GM18499 (cell line): ENCODE measurements at regions not wholly inside any gene's neighbourhood (a gene's known extent, or its start where the extent isn't known, plus 50 kb on each side); places are given as distances from the start of the nearest gene placed in this dataset.

Source experiments
- ATAC-seq: cut with Tn5 transposase; IDR thresholded peaks from one replicate; pipeline ENCODE4 v1.9.1; 2021; ENCODE audit warnings: moderate number of reproducible peaks; ENCODE audit not compliant: insufficient read depth, unreplicated experiment

DNA sequence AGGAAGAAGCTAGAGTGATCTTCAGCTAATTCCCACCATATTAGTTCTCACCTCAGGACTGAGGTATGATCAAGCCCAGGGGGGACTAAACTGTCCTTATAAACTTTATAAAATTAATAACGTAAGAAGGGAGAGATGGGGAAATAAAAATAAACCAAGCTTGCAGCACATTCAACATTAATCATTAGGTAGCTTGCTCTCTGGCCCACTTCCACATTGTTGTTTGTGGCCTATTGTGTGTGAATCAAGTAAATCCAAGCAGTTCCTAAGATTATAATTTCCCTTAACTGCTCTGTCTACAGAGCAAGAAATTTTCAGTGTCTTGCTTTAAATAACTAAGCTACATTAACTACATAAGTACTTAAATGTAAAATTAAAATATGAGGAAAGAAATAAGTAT, 131.3 kb upstream of the ABCA1 start:
- ATAC-seq, result no peak

DNA sequence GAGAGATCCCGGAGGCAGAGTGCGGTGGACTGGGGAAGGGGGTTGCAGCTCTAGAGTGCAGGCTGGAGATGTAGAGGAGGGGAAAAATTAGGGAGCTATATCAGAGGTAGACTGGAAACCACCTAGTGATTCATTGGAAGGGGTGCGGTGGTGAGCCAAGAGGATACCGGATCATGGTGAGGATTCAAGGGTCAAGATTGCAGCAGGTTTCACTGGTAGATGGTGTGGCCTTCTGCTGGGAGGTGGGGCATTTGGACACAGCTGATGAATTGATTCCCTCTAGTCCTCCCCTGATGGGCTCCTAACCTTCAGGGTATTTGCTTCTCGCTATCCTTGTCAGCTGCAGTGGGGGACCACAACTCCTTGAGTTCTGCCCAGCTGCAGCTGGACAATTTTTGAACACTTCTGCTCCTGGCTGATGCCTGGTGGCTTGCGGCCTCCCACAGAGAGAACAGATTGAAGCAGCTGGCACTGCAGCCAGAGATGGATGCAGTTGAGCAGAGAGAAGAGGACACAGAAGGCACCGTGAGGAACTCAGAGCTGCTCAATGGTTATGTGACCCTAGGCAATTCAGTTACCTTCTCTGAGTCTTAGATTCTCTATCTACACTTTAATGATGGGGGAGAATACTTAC, 134.4 kb upstream of the ABCA1 start:
- no peak for ATAC-seq

GRCh38 chr9:105064248-105065097, 136.5 kb upstream of the ABCA1 start:
- no peak for ATAC-seq

DNA sequence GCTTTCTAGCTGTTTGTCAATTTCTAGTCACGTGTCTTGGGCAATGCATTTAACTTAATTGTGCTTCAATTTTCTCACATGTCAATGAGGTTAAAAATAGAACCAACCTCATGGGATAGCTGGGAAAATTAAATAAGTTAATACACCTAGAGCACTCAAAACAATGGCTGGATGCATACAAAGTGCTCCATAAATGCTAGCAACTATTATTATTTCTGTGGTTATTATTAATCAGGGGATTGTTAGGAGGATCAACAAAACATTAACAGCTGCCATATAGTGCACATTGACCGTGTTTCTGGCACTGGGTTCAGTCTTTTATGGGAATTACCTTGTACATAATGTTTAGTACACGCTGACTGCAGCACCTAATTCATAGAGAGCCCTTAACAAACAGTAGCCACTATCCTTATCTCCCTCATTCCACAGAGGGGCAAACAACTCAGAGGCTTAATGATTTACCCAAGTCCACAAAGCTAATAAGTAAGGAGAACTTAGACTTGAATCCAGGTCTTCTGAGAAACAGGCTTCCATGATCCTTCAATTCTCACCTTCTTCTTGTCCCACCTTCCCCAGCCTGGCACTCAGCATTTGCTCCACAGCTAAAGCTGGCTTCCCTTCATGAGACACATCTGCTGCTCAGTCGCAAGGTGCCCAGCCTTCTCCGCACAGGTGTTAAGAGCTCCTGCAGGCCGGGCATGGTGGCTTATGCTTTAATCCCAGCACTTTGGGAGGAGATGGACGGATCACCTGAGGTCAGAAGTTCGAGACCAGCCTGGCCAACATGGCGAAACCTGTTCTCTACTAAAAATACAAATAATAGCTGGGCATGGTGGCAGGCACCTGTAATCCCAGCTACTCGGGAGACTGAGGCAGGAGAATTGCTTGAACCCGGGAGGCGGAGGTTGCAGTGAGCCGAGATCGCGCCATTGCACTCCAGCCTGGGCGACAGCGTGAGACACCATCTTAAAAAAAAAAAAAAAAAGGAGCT, 137.4 kb upstream of the ABCA1 start:
- no peak for ATAC-seq

- no peak for ATAC-seq
Measured at GRCh38 chr9:105066275-105066865, 138.4 kb upstream of the ABCA1 start.

DNA sequence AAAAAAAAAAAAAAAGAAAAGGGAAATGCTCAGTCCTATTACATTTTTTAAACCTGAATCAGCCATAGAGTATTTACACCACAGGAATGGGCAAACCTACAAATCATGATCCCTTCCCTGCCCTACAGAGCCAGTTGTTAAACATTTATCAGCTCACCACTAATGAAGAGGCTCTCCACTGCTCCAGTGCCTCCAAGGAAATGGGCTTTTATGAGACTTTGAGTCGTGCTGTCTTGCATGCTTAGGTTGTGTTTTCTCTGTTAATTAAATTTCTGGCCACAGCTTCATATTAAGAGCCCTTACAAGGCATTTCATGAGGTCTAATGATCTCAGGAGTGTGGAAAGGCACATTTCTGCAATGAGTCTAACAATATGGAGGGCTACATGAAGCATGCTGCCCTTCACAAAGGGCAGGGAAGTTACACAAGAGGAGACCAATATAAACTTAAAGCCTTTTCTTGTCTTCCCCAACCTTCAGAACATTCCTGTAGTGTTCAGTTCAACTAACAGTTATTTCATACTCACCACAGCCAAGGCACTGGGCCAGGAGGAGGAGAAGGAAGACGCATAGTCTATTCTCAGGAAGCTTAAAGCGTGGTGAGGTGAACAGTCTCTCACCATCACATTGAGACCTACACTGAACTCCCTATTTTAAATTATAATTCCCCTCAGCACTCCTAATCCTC, 140.1 kb upstream of the ABCA1 start:
- no peak for ATAC-seq

DNA sequence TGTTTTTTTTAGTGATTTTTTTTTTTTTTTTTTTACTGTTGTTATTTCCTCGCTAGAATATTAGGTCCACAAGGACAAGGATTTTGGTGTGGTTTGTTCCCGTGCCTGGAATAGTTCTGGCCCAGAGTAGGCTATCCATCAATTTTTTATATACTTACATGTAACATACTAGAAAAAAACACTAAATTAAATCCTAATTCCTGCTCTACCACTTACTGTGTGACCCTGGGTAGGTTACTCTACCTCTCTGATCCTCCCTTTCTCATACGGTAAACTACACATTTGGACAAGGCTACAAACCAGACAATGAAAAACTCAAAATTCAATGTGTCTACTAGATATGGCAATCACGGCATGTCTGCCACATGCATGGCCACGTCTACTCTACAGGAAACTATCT, 141.3 kb upstream of the ABCA1 start:
- no peak for ATAC-seq

DNA sequence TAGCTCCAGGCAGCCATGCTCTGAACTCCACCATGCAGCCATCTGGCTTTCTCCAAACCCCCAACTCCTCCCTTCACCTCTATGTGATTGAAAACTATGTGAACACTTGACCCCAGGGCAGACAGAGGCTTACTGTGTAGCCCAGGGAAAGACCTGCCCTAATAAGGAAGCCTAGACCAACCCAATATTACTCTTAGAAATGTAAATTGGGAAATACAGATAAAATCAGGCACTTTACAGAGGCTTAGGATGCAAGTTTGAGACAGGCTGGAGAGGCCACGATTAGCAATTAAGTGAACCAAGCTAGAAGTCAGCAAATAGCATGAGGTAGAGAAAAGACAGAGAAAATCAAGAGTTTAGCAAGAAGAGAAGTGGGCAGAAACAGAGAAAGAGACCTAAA, 141.7 kb upstream of the ABCA1 start:
- ATAC-seq, result no peak

DNA sequence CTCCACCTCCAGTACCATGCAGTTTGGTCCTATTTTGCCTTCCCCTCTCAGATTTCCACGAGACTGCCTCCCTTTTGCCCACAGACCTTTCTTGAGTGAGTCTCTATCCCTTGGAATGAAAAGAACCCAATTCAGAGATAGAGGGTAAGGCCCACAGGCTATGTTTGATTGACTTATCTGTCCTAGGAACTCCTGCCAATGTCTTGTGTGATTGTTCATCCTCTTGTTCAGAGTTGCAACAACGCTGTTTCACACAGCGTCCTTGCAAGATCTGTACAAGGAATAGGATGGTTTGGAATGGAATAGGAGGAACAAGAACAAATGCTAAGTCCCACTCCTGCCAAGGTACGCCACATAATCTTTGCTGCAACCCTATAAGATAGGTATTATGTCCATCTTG, 142.2 kb upstream of the ABCA1 start:
- ATAC-seq, result no peak

DNA sequence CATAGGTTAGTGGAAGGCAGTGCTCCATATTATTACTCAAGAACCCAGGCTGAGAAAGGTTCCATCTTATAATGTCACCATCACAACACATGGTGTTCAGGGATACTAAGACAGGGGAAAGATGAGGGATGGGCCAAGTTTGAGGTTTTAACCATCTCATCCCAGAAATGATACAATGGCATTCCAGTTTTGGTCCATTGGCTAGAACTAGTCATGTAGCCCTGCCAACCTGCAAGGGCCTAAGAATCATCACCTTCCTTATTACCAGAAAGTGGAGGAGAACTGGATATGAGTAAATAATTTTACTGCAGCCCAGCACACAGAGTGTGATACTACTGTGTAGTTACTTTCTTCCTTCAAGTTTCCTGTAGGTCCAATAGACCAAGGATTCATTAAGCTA, 144.5 kb upstream of the ABCA1 start:
- no peak for ATAC-seq

- ATAC-seq, result no peak
Measured at GRCh38 chr9:105073147-105073546, 145.2 kb upstream of the ABCA1 start.

DNA sequence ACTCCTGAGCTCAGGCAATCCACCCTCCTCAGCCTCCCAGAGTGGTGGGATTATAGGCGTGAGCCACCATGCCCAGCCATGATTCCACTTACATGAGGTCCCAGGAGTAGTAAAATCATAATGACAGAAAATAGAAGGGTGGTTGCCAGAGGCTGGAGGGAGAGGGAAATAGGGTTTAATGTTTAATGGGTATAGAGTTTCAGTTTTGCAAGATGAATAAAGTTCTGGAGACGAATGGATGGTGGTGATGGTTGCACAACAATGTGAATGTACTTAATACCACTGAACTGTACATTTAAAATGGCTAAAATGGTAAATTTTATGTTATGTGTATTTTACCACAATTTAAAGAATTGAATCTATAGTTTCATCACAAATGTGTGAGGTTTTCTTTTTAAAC, 146.5 kb upstream of the ABCA1 start:
- no peak for ATAC-seq

DNA sequence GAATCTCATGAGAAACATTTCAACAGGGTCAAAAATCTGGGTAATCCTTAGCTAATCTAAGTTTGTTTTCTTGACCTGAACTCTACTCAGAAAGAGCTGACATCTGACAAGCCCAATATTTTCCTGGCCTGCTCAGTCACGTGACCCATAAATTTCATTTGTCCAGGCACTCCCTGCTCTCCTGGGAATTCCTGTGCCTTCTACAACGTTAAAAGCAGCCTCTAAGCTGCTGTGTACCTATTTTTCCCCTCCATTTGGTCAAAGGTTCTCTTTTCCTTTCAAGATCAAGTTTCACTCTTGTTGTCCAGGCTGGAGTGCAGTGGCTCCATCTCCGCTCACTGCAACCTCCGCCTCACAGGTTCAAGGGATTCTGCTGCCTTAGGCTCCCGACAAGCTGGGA, 148.8 kb upstream of the ABCA1 start:
- ATAC-seq, result no peak

DNA sequence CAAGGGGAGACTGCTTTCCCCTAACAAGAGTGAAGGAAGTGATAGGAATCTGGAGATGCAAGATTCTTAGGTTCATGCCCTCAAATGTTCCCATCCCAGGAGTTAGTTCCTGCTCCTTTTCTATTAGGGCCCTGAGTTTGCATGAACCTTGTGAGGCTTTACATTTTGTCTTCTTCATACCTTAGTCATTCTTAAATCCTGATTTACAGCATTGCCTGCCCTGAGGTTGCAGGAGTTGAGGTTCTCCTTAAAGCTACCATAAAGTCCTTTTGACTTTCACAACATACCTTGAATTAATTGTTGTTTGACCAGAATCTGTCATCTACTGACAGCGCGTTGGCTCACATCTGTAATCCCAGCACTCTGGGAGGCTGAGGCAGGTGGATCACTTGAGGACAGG, 151.5 kb upstream of the ABCA1 start:
- no peak for ATAC-seq

DNA sequence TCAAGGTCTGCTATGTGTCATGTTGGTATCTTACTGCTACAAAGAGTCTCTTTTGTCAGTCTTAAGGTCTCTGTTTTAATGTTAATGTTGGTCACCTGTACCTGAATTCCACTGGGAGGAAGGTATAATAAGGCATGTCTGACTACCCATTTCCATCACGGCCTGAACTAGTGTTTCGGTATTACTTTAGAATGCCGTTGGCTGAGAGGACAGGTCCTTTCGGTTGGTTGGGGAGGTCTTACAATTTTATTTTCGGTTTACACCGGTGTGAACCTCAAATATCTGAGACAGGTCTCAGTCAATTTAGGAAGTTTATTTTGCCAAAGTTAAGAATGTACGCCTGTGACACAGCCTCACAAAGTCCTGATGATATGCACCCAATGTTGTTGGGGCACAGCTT, 154.9 kb upstream of the ABCA1 start:
- no peak for ATAC-seq

GRCh38 chr9:105083256-105083655, 155.3 kb upstream of the ABCA1 start:
- no peak for ATAC-seq

DNA sequence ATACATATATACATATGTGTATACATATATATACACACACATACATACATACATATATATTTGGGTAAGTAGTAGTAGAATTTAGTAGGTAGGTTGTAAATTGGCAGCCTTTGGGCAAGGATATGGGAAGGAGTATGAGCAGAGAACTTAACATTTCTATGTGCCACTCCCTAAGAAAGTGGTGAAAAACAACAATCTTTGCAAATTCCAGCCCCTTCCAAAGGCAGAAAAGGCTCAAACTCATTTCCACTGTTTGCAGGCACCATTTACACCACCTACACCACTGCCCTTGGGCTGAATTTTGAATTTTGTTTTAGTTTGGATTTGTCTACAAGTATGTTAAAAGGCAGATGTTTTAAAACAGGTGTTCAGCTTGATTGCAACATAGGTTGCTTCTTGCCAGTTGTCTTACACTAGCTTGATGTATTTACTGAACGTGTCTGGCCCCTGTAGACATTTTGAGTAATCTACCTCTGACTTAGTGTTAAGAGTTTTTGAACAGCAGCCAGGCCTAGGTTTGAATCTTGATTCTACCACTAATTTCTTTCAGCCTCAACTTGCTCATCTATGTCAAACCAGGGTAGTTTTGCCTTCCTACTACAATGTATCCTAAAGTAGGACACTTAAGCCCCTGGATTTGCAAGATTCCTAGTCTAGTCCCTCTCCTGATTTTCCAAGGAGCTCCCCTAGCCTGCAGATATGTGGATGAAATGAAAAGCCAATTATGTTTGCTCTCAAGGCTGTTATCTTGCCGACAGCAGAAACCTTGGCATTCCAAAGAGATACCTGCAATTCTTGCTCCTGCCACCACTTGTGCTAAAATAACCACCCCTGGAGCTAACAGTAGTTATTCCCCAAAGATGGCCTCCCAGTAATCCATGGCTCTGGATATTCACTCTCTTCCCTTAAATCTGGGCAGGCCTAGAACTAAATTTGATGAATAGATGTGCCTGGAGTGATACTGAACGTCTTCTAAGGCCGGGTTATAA, 156.2 kb upstream of the SLC44A1 start:
- ATAC-seq, result no peak

DNA sequence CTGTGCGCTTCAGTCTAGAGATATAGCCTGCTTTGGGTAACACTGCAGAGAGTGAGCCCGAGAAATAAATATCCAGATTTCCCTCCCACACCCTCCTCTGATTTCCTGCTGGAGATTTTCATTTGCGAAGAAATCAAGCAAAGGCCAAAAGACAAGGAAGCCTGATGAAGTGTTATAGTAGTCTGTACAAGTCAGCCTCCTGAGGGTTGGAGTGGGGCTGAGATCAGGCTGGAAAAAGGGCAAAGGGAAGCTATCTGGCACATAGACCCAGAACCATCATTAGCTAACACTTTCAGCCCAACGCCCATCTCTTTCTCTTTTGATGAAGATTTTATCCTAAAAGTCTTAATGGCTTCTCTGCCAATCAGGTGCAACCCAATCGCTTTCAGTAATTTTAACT, 154.6 kb upstream of the SLC44A1 start:
- no peak for ATAC-seq
